HEK293T (cell line): ENCODE measurements at regions not wholly inside any gene's neighbourhood (a gene's known extent, or its start where the extent isn't known, plus 50 kb on each side); places are given as distances from the start of the nearest gene placed in this dataset.

ENCODE experiments used
- BHLHE40 ChIP-seq: fragments of 450-650 bp; IDR thresholded peaks from 2 replicates; pipeline ENCODE4 v1.6.1; 2016; ENCODE audit warnings: mild to moderate bottlenecking, moderate library complexity, borderline replicate concordance
- CTBP1 ChIP-seq: fragments of 450-650 bp; IDR thresholded peaks from 2 replicates; pipeline ENCODE4 v1.6.1; 2016; ENCODE audit warnings: borderline replicate concordance
- FOXM1 ChIP-seq: fragments of 450-650 bp; IDR thresholded peaks from 2 replicates; pipeline ENCODE4 v1.6.1; 2017; ENCODE audit warnings: mild to moderate bottlenecking, borderline replicate concordance
- HDGF ChIP-seq: fragments of 450-650 bp; IDR thresholded peaks from 2 replicates; pipeline ENCODE4 v1.6.1; 2017; ENCODE audit warnings: antibody characterized with exemption, borderline replicate concordance
- L3MBTL2 ChIP-seq: fragments of 450-650 bp; conservative IDR thresholded peaks from 2 replicates; pipeline ENCODE4 v1.6.1; 2016; ENCODE audit warnings: mild to moderate bottlenecking
- SUZ12 ChIP-seq: fragments of 450-650 bp; IDR thresholded peaks from 2 replicates; pipeline ENCODE4 v1.6.1; 2016; ENCODE audit warnings: mild to moderate bottlenecking
- TARDBP ChIP-seq: fragments of 450-650 bp; IDR thresholded peaks from 2 replicates; pipeline ENCODE4 v1.6.1; 2016
- ZNF384 ChIP-seq: fragments of 450-650 bp; IDR thresholded peaks from 2 replicates; pipeline ENCODE4 v1.6.1; 2016

DNA sequence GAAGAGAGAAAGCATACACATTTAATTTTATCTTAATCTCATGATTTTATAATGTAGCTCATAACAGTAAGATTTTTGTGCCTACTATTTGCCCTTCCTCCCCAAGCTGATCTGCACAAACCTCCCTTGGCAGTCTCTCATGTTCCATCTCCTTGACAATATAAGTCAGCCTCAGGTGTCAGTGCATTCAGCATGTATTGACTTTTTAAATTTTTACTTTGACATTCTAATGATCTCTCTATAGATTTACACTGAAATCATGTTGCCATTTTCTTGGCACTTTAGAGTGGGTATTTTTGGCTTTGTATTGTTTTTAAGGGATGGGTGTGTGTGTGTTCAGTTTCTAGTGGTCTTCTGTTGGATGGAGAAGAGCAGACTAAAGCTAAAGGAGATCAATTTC lies 505.3 kb upstream of the CPEB2 start:
- TF ChIP-seq CTBP1 (no peak), SUZ12 (no peak), BHLHE40 (no peak), TARDBP (no peak), FOXM1 (no peak), L3MBTL2 (no peak), ZNF384 (no peak), HDGF (no peak)
